Ishikawa (cell line): ENCODE measurements at regions not wholly inside any gene's neighbourhood (a gene's known extent, or its start where the extent isn't known, plus 50 kb on each side); places are given as distances from the start of the nearest gene placed in this dataset.

ENCODE experiments used
- CEBPB ChIP-seq: IDR thresholded peaks from 2 replicates; pipeline ENCODE4 v1.6.1; 2012
- CREB1 ChIP-seq: IDR thresholded peaks from 2 replicates; pipeline ENCODE4 v1.6.1; 2012; ENCODE audit warnings: low read depth
- EGR1 ChIP-seq: IDR thresholded peaks from 2 replicates; pipeline ENCODE4 v1.6.1; 2012
- EP300 ChIP-seq: IDR thresholded peaks from 2 replicates; pipeline ENCODE4 v1.6.1; 2012; ENCODE audit warnings: borderline replicate concordance
- FOXM1 ChIP-seq: IDR thresholded peaks from 2 replicates; pipeline ENCODE4 v1.6.1; 2012; ENCODE audit warnings: low read depth, borderline replicate concordance
- MAX ChIP-seq: IDR thresholded peaks from 2 replicates; pipeline ENCODE4 v1.6.1; 2012
- NFIC ChIP-seq: IDR thresholded peaks from 2 replicates; pipeline ENCODE4 v1.6.1; 2012
- RAD21 ChIP-seq: IDR thresholded peaks from 2 replicates; pipeline ENCODE4 v1.6.1; 2012; ENCODE audit warnings: low read depth
- REST ChIP-seq: IDR thresholded peaks from 2 replicates; pipeline ENCODE4 v1.6.1; 2012; ENCODE audit warnings: low read depth, mild to moderate bottlenecking
- TAF1 ChIP-seq: IDR thresholded peaks from 2 replicates; pipeline ENCODE4 v1.6.1; 2012; ENCODE audit warnings: low read depth, mild to moderate bottlenecking
- TCF12 ChIP-seq: IDR thresholded peaks from 2 replicates; pipeline ENCODE4 v1.6.1; 2012; ENCODE audit warnings: low read depth
- TEAD4 ChIP-seq: IDR thresholded peaks from 2 replicates; pipeline ENCODE4 v1.6.1; 2012
- USF1 ChIP-seq: IDR thresholded peaks from 2 replicates; pipeline ENCODE4 v1.6.1; 2012
- YY1 ChIP-seq: IDR thresholded peaks from 2 replicates; pipeline ENCODE4 v1.6.1; 2012; ENCODE audit warnings: low read depth
- ZBTB7A ChIP-seq: IDR thresholded peaks from 2 replicates; pipeline ENCODE4 v1.6.1; 2012; ENCODE audit warnings: low read depth

- TF ChIP-seq USF1 (no peak), TCF12 (no peak), EGR1 (no peak)
Observed at GRCh38 chr5:56449071-56449640, 216.0 kb upstream of the ANKRD55 start.

GRCh38 chr5:56447656-56448055 is 214.5 kb upstream of the ANKRD55 start:
- no peak for TF ChIP-seq YY1
- TF ChIP-seq TAF1, result no peak
- TF ChIP-seq CREB1, result no peak
- no peak for TF ChIP-seq MAX

GRCh38 chr5:56447232-56447631 is 214.1 kb upstream of the ANKRD55 start:
- TF ChIP-seq CREB1, result no peak
- TF ChIP-seq ZBTB7A, result no peak
- no peak for TF ChIP-seq TAF1
- no peak for TF ChIP-seq FOXM1
- no peak for TF ChIP-seq NFIC
- no peak for TF ChIP-seq MAX
- TF ChIP-seq CEBPB, result no peak
- TF ChIP-seq TCF12, result no peak
- TF ChIP-seq RAD21, result no peak

GRCh38 chr5:56446728-56447127 is 213.6 kb upstream of the ANKRD55 start:
- TF ChIP-seq USF1 (no peak), ZBTB7A (no peak), NFIC (no peak), TEAD4 (no peak), TAF1 (no peak), CREB1 (no peak)

GRCh38 chr5:56443826-56444225 is 210.7 kb upstream of the ANKRD55 start:
- TF ChIP-seq REST (no peak), TAF1 (no peak), MAX (no peak), EP300 (no peak), NFIC (no peak), CEBPB (no peak), CREB1 (no peak), YY1 (no peak), EGR1 (no peak), TEAD4 (no peak), RAD21 (no peak)

GRCh38 chr5:56440871-56441740 is 208.0 kb upstream of the ANKRD55 start:
- TF ChIP-seq TEAD4 (no peak), CEBPB (0 out of 2 replicates have a peak, but pooled peaks have one; percentile 20)

- TF ChIP-seq EGR1, result no peak
- TF ChIP-seq CREB1, result no peak
- no peak for TF ChIP-seq MAX
- TF ChIP-seq TEAD4, result no peak
- no peak for TF ChIP-seq NFIC
- TF ChIP-seq TAF1, result no peak
- no peak for TF ChIP-seq TCF12
- TF ChIP-seq RAD21, result no peak
- no peak for TF ChIP-seq YY1
- TF ChIP-seq ZBTB7A, result no peak
- TF ChIP-seq USF1, result no peak
- TF ChIP-seq EP300, result no peak
- no peak for TF ChIP-seq REST
- TF ChIP-seq CEBPB, result no peak
- no peak for TF ChIP-seq FOXM1
Observed at GRCh38 chr5:56434986-56435385, 201.9 kb upstream of the ANKRD55 start.
